HFFc6 (cell line): ENCODE measurements at regions not wholly inside any gene's neighbourhood (a gene's known extent, or its start where the extent isn't known, plus 50 kb on each side); places are given as distances from the start of the nearest gene placed in this dataset.

ENCODE experiments used
- DNase-seq: peaks from one replicate; pipeline ENCODE4 v3.0.0-alpha.2; 2018
- H3K27ac Mint-ChIP-seq: 2 replicates; pipeline ENCODE4 v1.8.0; 2020; ENCODE audit warnings: mild to moderate bottlenecking, mixed read lengths
- H3K27me3 Mint-ChIP-seq: 2 replicates; pipeline ENCODE4 v1.8.0; 2021; ENCODE audit warnings: mild to moderate bottlenecking, moderate library complexity, mixed read lengths; ENCODE audit not compliant: insufficient read depth
- H3K36me3 Mint-ChIP-seq: 2 replicates; pipeline ENCODE4 v1.8.0; 2021; ENCODE audit warnings: low read depth, mixed read lengths
- H3K4me1 Mint-ChIP-seq: 2 replicates; pipeline ENCODE4 v1.8.0; 2020; ENCODE audit warnings: low read depth, mixed read lengths
- H3K4me3 Mint-ChIP-seq: 2 replicates; pipeline ENCODE4 v1.8.0; 2020; ENCODE audit warnings: mild to moderate bottlenecking, moderate library complexity, mixed read lengths
- H3K9me3 Mint-ChIP-seq: 2 replicates; pipeline ENCODE4 v1.8.0; 2020; ENCODE audit warnings: mild to moderate bottlenecking, mixed read lengths
- CTCF ChIP-seq: fragments of 200-600 bp; sonication (generic); IDR thresholded peaks from 2 replicates; pipeline ENCODE4 v1.5.0; 2021; ENCODE audit warnings: antibody characterized with exemption, mild to moderate bottlenecking

GRCh38 chr22:25383892-25384291 is 164.5 kb downstream of the CRYBB2 start:
- H3K27me3 Mint-ChIP-seq = no peaks in the 10 kb centered on the region
- no peak for TF ChIP-seq CTCF
- H3K27ac Mint-ChIP-seq = no peak overlapping the region
- H3K4me1 Mint-ChIP-seq = no peaks in the 10 kb centered on the region
- H3K9me3 Mint-ChIP-seq = no peaks in the 10 kb centered on the region
- no peak overlapping the region for H3K4me3 Mint-ChIP-seq
- no peak for DNase-seq
- H3K36me3 Mint-ChIP-seq = no peaks in the 10 kb centered on the region

- no peaks in the 10 kb centered on the region for H3K36me3 Mint-ChIP-seq
- no peaks in the 10 kb centered on the region for H3K27me3 Mint-ChIP-seq
- no peaks in the 10 kb centered on the region for H3K4me1 Mint-ChIP-seq
- TF ChIP-seq CTCF = no peak
- no peak overlapping the region for H3K27ac Mint-ChIP-seq
- no peak overlapping the region for H3K4me3 Mint-ChIP-seq
- no peaks in the 10 kb centered on the region for H3K9me3 Mint-ChIP-seq
- no peak for DNase-seq
These were observed 167.1 kb downstream of the CRYBB2 start for GRCh38 chr22:25386538-25386884.

GRCh38 chr22:25388415-25388814 is 169.0 kb downstream of the CRYBB2 start:
- Mint-ChIP-seq H3K27me3 (no peaks in the 10 kb centered on the region), H3K4me3 (no peak overlapping the region), H3K4me1 (no peaks in the 10 kb centered on the region), H3K36me3 (no peaks in the 10 kb centered on the region), H3K9me3 (no peaks in the 10 kb centered on the region), H3K27ac (no peak overlapping the region)
- no peak for TF ChIP-seq CTCF
- DNase-seq = no peak

GRCh38 chr22:25388866-25389540 is 169.6 kb downstream of the CRYBB2 start:
- no peaks in the 10 kb centered on the region for H3K9me3 Mint-ChIP-seq
- no peak for DNase-seq
- H3K36me3 Mint-ChIP-seq = no peaks in the 10 kb centered on the region
- no peaks in the 10 kb centered on the region for H3K27me3 Mint-ChIP-seq
- H3K4me3 Mint-ChIP-seq = no peak overlapping the region
- no peaks in the 10 kb centered on the region for H3K4me1 Mint-ChIP-seq
- no peak for TF ChIP-seq CTCF
- no peak overlapping the region for H3K27ac Mint-ChIP-seq

GRCh38 chr22:25389541-25389919 is 170.1 kb downstream of the CRYBB2 start:
- DNase-seq = no peak
- no peak for TF ChIP-seq CTCF
- H3K4me1 Mint-ChIP-seq = no peaks in the 10 kb centered on the region
- H3K4me3 Mint-ChIP-seq = no peak overlapping the region
- H3K27ac Mint-ChIP-seq = no peak overlapping the region
- H3K27me3 Mint-ChIP-seq = no peaks in the 10 kb centered on the region
- H3K9me3 Mint-ChIP-seq = no peaks in the 10 kb centered on the region
- no peaks in the 10 kb centered on the region for H3K36me3 Mint-ChIP-seq
